Endothelial cell of umbilical vein (primary cell): ENCODE measurements at regions not wholly inside any gene's neighbourhood (a gene's known extent, or its start where the extent isn't known, plus 50 kb on each side); places are given as distances from the start of the nearest gene placed in this dataset.

ENCODE experiments used
- BruUV-seq: library from RNA; stranded (reverse); fragments of 400-500 nt; replicated peaks from 2 replicates; lab custom pipeline; 2021; lab: Mats Ljungman, UMichigan
- CTCF ChIA-PET: fragments of 300-600, 350-600 bp; sonication (Branson Sonifier 250); formaldehyde crosslinking; loops from one replicate; lab custom pipeline; 2021; ENCODE audit warnings: antibody characterized with exemption, inconsistent platforms; lab: Charles Lee
- POLR2A ChIA-PET: fragments of 300-600, 350-600 bp; sonication (Branson Sonifier 250); formaldehyde crosslinking; loops from one replicate; lab custom pipeline; 2021; ENCODE audit warnings: antibody characterized with exemption, inconsistent platforms; lab: Charles Lee
- DNase-seq: peaks from one replicate; pipeline ENCODE4 v3.0.0-alpha.2; 2011; ENCODE audit warnings: low read depth, low spot score
- FAIRE-seq: peaks from 2 replicates; lab custom pipeline; 2011; peaks lifted over from hg19 to GRCh38; lab: Jason Lieb, UNC
- H2AFZ ChIP-seq: 2 replicates; pipeline ENCODE4 v1.6.0; 2012; ENCODE audit warnings: low read depth, low read length, control low read depth, inconsistent platforms
- H3K27ac ChIP-seq: 2 replicates; pipeline ENCODE4 v1.5.1; 2011; ENCODE audit warnings: low read depth, mild to moderate bottlenecking, control low read depth, low read length, moderate library complexity; ENCODE audit not compliant: insufficient read depth
- H3K27me3 ChIP-seq, 2 experiments: 2 replicates each; pipeline versions ENCODE4 v1.6.0 to v1.6.1; 2011; ENCODE audit warnings: low read length in 2 of 2, mixed read lengths in 1 of 2; ENCODE audit not compliant: control insufficient read depth in 2 of 2, insufficient read depth in 2 of 2
- H3K36me3 ChIP-seq, 2 experiments: 2 replicates in 1 of 2; 3 replicates in 1 of 2; pipeline ENCODE4 v1.5.1; 2011; ENCODE audit warnings: low read length in 2 of 2, mild to moderate bottlenecking in 1 of 2, moderate library complexity in 1 of 2; ENCODE audit not compliant: control insufficient read depth in 2 of 2, insufficient read depth in 2 of 2; ENCODE audit errors: extremely low read depth in 1 of 2
- H3K4me1 ChIP-seq: 3 replicates; pipeline ENCODE4 v1.5.1; 2011; ENCODE audit warnings: mild to moderate bottlenecking, low read length; ENCODE audit not compliant: control insufficient read depth, insufficient read depth; ENCODE audit errors: extremely low read depth
- H3K4me2 ChIP-seq: 2 replicates; pipeline ENCODE4 v1.6.1; 2011; ENCODE audit warnings: low read length, control low read depth, mixed read lengths; ENCODE audit not compliant: insufficient read depth
- H3K4me3 ChIP-seq, 3 experiments: fragments of 200-600 bp in 1 of 3; sonication (generic), shearing (Covaris generic) in 1 of 3; replicated peaks in 1 of 3; 2 replicates each; pipeline ENCODE4 v1.5.1; 2011 to 2016; ENCODE audit warnings: control low read depth in 3 of 3, low read length in 3 of 3, mild to moderate bottlenecking in 2 of 3, inconsistent platforms in 1 of 3, low read depth in 1 of 3, moderate library complexity in 1 of 3; ENCODE audit not compliant: insufficient read depth in 1 of 3
- H3K79me2 ChIP-seq: 2 replicates; pipeline ENCODE4 v1.6.0; 2012; ENCODE audit warnings: low read length, inconsistent platforms; ENCODE audit not compliant: control insufficient read depth, insufficient read depth
- H3K9ac ChIP-seq: replicated peaks from 2 replicates; pipeline ENCODE3; 2011; ENCODE audit warnings: low read length, control low read depth; ENCODE audit not compliant: insufficient read depth; ENCODE audit errors: extremely low read depth
- H3K9me1 ChIP-seq: replicated peaks from 3 replicates; pipeline ENCODE4 v1.6.0; 2011; ENCODE audit warnings: mild to moderate bottlenecking, low read length; ENCODE audit not compliant: control insufficient read depth, insufficient read depth; ENCODE audit errors: extremely low read depth
- H3K9me3 ChIP-seq: replicated peaks from 2 replicates; pipeline ENCODE4 v1.5.1; 2012; ENCODE audit warnings: low read length, inconsistent platforms; ENCODE audit not compliant: control insufficient read depth, insufficient read depth
- H4K20me1 ChIP-seq: replicated peaks from 2 replicates; pipeline ENCODE3; 2011; ENCODE audit warnings: mild to moderate bottlenecking, low read length; ENCODE audit not compliant: control insufficient read depth, insufficient read depth; ENCODE audit errors: extremely low read depth
- CTCF ChIP-seq, 2 donors: IDR thresholded peaks; 1 replicate in 1 of 2; 2 replicates in 1 of 2; pipeline ENCODE4 v1.5.1; 2011; ENCODE audit warnings: low read length in 2 of 2, mild to moderate bottlenecking in 2 of 2, moderate library complexity in 2 of 2, control low read depth in 1 of 2, inconsistent platforms in 1 of 2, low read depth in 1 of 2; ENCODE audit not compliant: insufficient read depth in 1 of 2; ENCODE audit errors: extremely low read depth in 1 of 2
- EZH2 ChIP-seq: IDR thresholded peaks from 2 replicates; pipeline ENCODE4 v1.6.1; 2012; ENCODE audit warnings: borderline replicate concordance, low read depth, mild to moderate bottlenecking, moderate library complexity, low read length, inconsistent platforms; ENCODE audit not compliant: severe bottlenecking
- FOS ChIP-seq: IDR thresholded peaks from 2 replicates; pipeline ENCODE4 v1.6.1; 2011; ENCODE audit warnings: mild to moderate bottlenecking, low read length, moderate library complexity, borderline replicate concordance; ENCODE audit not compliant: insufficient read depth
- GATA2 ChIP-seq: IDR thresholded peaks from 2 replicates; pipeline ENCODE4 v1.7.0; 2011; ENCODE audit warnings: low read depth, mild to moderate bottlenecking, moderate library complexity, mixed read lengths, low read length; ENCODE audit not compliant: insufficient read length, insufficient read depth
- JUN ChIP-seq: IDR thresholded peaks from 2 replicates; pipeline ENCODE4 v1.6.1; 2011; ENCODE audit warnings: borderline replicate concordance, low read depth; ENCODE audit not compliant: insufficient read length, insufficient read depth
- MYC ChIP-seq: IDR thresholded peaks from one replicate; pipeline ENCODE4 v1.6.1; 2011; ENCODE audit warnings: mild to moderate bottlenecking, low read depth, low read length
- POLR2A ChIP-seq: IDR thresholded peaks from 2 replicates; pipeline ENCODE4 v1.6.1; 2012; ENCODE audit warnings: low read depth, mild to moderate bottlenecking, control low read depth, low read length
- POLR2AphosphoS5 ChIP-seq: IDR thresholded peaks from 2 replicates; pipeline ENCODE4 v1.6.1; 2012; ENCODE audit warnings: low read depth, mild to moderate bottlenecking, control low read depth, low read length, moderate library complexity; ENCODE audit not compliant: insufficient read depth
- dilution Hi-C: fragments of 300-500 bp; cut with MboI; formaldehyde crosslinking; loops from one replicate; pipeline ENCODE4 v1.15.0; 2019; ENCODE audit warnings: low sequenced_read_pairs; ENCODE audit not compliant: extremely low pct_ligation_motif_present
- intact Hi-C: fragments of 100-400 bp; cut with micrococcal nuclease; formaldehyde crosslinking; loops from one replicate; pipeline ENCODE4 v1.10.0; 2022
- TF ChIP-seq, protein P1 (sequence below): IDR thresholded peaks from 2 replicates; pipeline ENCODE4 v1.6.1; 2011; ENCODE audit not compliant: insufficient read depth, insufficient read length

- H3K27me3 ChIP-seq: peaks cover 6 to 9% of the 10 kb centered on the region in 2 experiments
- POLR2A ChIA-PET: no interaction called here
- H3K4me3 ChIP-seq: no peak overlapping the region
- intact Hi-C loops (loop anchor here (5.0 kb wide), 1 partner anchor 436 kb away; no protein-coding TSS in a partner anchor), dilution Hi-C loops (no loop called here)
- no peak overlapping the region for H3K27ac ChIP-seq
- H3K4me1 ChIP-seq: peaks cover 9% of the 10 kb centered on the region
- H3K79me2 ChIP-seq: no peaks in the 10 kb centered on the region
- H3K36me3 ChIP-seq: no peaks in the 10 kb centered on the region
- no peak overlapping the region for H2AFZ ChIP-seq
- H3K4me2 ChIP-seq: no peak overlapping the region
- H3K9me1 ChIP-seq: no peaks in the 10 kb centered on the region
- no TSS peak for BruUV-seq
- DNase-seq: no peak
- H3K9ac ChIP-seq: no peak overlapping the region
- no peak for FAIRE-seq
- TF ChIP-seq POLR2AphosphoS5 (no peak), MYC (no peak)
- CTCF ChIA-PET: interaction anchor here (0.8 to 3.2 kb wide), 10 partner anchors 8 to 460 kb away, joined by 3 to 30 read pairs (median 10); partner anchors contain the start of gene SPRY1
- no peaks in the 10 kb centered on the region for H3K9me3 ChIP-seq
- no peaks in the 10 kb centered on the region for H4K20me1 ChIP-seq
These were observed 166.6 kb downstream of the SPRY1 start for GRCh38 chr4:123562994-123563750.

DNA sequence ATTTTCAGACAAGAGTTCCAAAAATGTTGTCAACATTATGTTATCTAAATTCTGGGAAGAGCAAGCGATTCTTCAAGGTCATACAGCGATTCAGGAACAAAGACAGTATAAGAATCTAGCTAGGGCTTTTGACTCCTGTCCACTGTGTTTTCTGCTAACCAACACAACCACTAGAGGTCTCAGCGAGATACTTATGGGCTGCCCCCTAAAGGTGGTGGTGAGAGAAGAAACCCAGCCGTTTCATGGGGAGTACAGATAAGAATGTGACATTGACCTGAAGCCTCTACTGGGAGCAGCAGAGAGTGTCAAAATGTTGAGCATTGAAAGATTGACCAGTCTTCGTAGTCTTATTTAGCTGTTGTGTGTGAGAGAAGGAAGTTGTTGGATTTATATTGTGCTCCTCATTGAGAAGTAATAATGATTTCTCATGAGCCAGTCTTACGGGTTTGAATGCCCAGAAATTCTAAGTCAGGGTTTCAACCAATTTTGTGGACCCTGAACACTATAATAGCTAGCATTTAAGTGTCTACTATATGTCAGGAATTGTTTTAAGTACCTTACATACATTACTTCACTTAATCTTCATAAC, 168.3 kb downstream of the SPRY1 start:
- Histone ChIP-seq H3K4me2 (no peak overlapping the region), H3K27me3 (peaks cover 2 to 5% of the 10 kb centered on the region in 2 experiments), H3K36me3 (no peaks in the 10 kb centered on the region), H3K9me3 (no peaks in the 10 kb centered on the region), H2AFZ (no peak overlapping the region), H4K20me1 (no peaks in the 10 kb centered on the region), H3K9ac (no peak overlapping the region), H3K4me3 (no peak overlapping the region), H3K4me1 (peaks cover 5% of the 10 kb centered on the region), H3K27ac (no peak overlapping the region), H3K79me2 (no peaks in the 10 kb centered on the region), H3K9me1 (no peaks in the 10 kb centered on the region)
- CTCF ChIA-PET: interaction anchor here (0.5 to 3.2 kb wide), 41 partner anchors 10 to 547 kb away, joined by 3 to 30 read pairs (median 5); partner anchors contain the start of gene SPRY1
- TF ChIP-seq JUN: no peak
- no peak for TF ChIP-seq EZH2
- TF ChIP-seq MYC: no peak
- TF ChIP-seq GATA2: peak; percentile 15
- TF ChIP-seq, protein P1, sequence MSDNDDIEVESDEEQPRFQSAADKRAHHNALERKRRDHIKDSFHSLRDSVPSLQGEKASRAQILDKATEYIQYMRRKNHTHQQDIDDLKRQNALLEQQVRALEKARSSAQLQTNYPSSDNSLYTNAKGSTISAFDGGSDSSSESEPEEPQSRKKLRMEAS: no peak
- TF ChIP-seq FOS: no peak
- TF ChIP-seq CTCF (IDR thresholded peaks at IDR 0.05; ENCODE audit: extremely low read depth in 1 of 2, insufficient read depth in 1 of 2, low read depth in 1 of 2, low read length in 2 of 2): peak; percentile 81 to 84
- TF ChIP-seq POLR2AphosphoS5: no peak
- TF ChIP-seq POLR2A: no peak
- DNase-seq (peak; percentile 74), FAIRE-seq (peak; percentile 79)
- dilution Hi-C loops: no loop called here
- no TSS peak for BruUV-seq
- intact Hi-C loops: loop anchor here (1.0 to 5.0 kb wide), 6 partner anchors 52 to 546 kb away; no protein-coding TSS in a partner anchor
- POLR2A ChIA-PET: no interaction called here
